Vagina (tissue), 2 donors: ENCODE measurements at regions not wholly inside any gene's neighbourhood (a gene's known extent, or its start where the extent isn't known, plus 50 kb on each side); places are given as distances from the start of the nearest gene placed in this dataset.

Experiments
- DNase-seq, 2 donors: peaks; one replicate each; pipeline ENCODE4 v3.0.0-alpha.2; 2017; ENCODE audit errors: extremely low spot score in 2 of 2
- H3K27ac ChIP-seq: fragments of 200-600 bp; sonication (generic); one replicate; pipeline ENCODE4 v1.5.1; 2019
- H3K27me3 ChIP-seq: fragments of 200-600 bp; sonication (generic); one replicate; pipeline ENCODE4 v1.5.1; 2019
- H3K36me3 ChIP-seq, 2 donors: fragments of 200-600 bp; sonication (generic); one replicate each; pipeline ENCODE4 v1.5.1; 2017 to 2019
- H3K4me1 ChIP-seq: fragments of 200-600 bp; sonication (generic); one replicate; pipeline ENCODE4 v1.5.1; 2019
- H3K4me3 ChIP-seq, 2 donors: fragments of 200-600 bp; sonication (generic); 1 replicate in 1 of 2; 2 replicates in 1 of 2; pipeline ENCODE4 v1.5.1; 2016 to 2019
- H3K9me3 ChIP-seq: fragments of 200-600 bp; sonication (generic); one replicate; pipeline ENCODE4 v1.5.1; 2019
- POLR2A ChIP-seq, 2 donors: fragments of 450-650 bp; IDR thresholded peaks; one replicate each; pipeline ENCODE4 v1.6.1; 2017; ENCODE audit warnings: antibody characterized with exemption in 2 of 2, mild to moderate bottlenecking in 2 of 2, moderate library complexity in 2 of 2
- POLR2AphosphoS5 ChIP-seq, 2 donors: sonication (generic); formaldehyde crosslinking; IDR thresholded peaks; one replicate each; pipeline ENCODE4 v1.9.0; 2017; ENCODE audit warnings: antibody characterized with exemption in 2 of 2, mild to moderate bottlenecking in 2 of 2, low read depth in 1 of 2; ENCODE audit not compliant: insufficient read depth in 1 of 2
- intact Hi-C: fragments of 100-400 bp; cut with DNase I; formaldehyde crosslinking; loops from one replicate; pipeline ENCODE4 v1.15.1; 2023
- TF ChIP-seq, protein P1 (sequence below), 3 experiments: fragments of 450-650 bp in 2 of 3; fragments of 200-600 bp in 1 of 3; sonication (generic) in 1 of 3; IDR thresholded peaks; one replicate each; pipeline ENCODE4 v1.5.1; 2017 to 2019; ENCODE audit warnings: antibody characterized with exemption in 3 of 3, mild to moderate bottlenecking in 2 of 3, moderate library complexity in 2 of 3

DNA sequence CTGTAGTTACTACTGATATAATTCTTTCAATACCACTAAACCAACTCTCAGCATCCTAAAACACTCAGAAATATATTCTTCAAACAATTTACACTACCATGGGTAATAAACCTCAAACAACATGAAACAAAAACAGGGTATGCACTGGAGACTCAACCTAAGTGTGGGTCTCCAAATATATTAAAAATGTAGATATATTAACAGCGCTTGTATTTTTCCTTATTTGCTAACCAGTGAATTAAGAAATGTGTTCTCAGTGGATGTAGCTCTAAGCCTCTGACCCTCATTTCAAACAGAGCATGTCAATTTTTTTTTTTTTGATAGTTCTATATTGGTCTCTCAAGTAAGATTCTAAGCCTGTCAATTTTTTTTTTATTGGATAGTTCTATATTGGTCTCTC lies 778.5 kb upstream of the CDH10 start:
- Histone ChIP-seq H3K4me3 (no peak overlapping the region), H3K9me3 (no peaks in the 10 kb centered on the region), H3K27ac (no peak overlapping the region), H3K27me3 (no peaks in the 10 kb centered on the region), H3K4me1 (no peaks in the 10 kb centered on the region), H3K36me3 (no peaks in the 10 kb centered on the region)
- no peak for TF ChIP-seq POLR2AphosphoS5 (IDR thresholded peaks at IDR 0.05; ENCODE audit: insufficient read depth in 1 of 2, low read depth in 1 of 2)
- TF ChIP-seq POLR2A (IDR thresholded peaks at IDR 0.05), result no peak
- TF ChIP-seq, protein P1, sequence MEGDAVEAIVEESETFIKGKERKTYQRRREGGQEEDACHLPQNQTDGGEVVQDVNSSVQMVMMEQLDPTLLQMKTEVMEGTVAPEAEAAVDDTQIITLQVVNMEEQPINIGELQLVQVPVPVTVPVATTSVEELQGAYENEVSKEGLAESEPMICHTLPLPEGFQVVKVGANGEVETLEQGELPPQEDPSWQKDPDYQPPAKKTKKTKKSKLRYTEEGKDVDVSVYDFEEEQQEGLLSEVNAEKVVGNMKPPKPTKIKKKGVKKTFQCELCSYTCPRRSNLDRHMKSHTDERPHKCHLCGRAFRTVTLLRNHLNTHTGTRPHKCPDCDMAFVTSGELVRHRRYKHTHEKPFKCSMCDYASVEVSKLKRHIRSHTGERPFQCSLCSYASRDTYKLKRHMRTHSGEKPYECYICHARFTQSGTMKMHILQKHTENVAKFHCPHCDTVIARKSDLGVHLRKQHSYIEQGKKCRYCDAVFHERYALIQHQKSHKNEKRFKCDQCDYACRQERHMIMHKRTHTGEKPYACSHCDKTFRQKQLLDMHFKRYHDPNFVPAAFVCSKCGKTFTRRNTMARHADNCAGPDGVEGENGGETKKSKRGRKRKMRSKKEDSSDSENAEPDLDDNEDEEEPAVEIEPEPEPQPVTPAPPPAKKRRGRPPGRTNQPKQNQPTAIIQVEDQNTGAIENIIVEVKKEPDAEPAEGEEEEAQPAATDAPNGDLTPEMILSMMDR (IDR thresholded peaks at IDR 0.05), result no peak
- no peak for DNase-seq
- intact Hi-C loops, result no loop called here

DNA sequence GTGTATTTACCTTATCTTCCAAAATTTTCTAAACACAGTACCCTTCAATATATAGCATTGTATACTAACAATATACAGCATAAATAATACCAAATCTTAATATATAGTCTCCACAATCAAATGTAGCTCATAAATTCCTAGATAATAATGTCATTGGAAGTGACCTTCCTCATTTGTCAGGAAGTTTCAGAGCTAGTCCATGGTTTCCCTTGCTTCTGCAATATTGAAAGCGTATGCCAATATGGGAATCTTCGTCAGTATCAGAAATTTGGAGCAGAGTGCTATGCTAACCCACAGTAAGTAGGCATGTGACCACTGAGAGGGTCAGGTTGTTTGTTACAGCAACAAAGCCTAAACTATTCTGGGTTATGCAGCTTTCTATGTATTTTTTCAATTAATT lies 774.9 kb upstream of the CDH10 start:
- intact Hi-C loops, result no loop called here
- DNase-seq, result no peak
- H3K4me1 ChIP-seq, result no peaks in the 10 kb centered on the region
- H3K36me3 ChIP-seq, result no peaks in the 10 kb centered on the region
- TF ChIP-seq POLR2A (IDR thresholded peaks at IDR 0.05), result no peak
- TF ChIP-seq, protein P1 (IDR thresholded peaks at IDR 0.05), result no peak
- no peak for TF ChIP-seq POLR2AphosphoS5 (IDR thresholded peaks at IDR 0.05; ENCODE audit: insufficient read depth in 1 of 2, low read depth in 1 of 2)
- no peaks in the 10 kb centered on the region for H3K9me3 ChIP-seq
- no peak overlapping the region for H3K27ac ChIP-seq
- no peaks in the 10 kb centered on the region for H3K27me3 ChIP-seq
- no peak overlapping the region for H3K4me3 ChIP-seq

DNA sequence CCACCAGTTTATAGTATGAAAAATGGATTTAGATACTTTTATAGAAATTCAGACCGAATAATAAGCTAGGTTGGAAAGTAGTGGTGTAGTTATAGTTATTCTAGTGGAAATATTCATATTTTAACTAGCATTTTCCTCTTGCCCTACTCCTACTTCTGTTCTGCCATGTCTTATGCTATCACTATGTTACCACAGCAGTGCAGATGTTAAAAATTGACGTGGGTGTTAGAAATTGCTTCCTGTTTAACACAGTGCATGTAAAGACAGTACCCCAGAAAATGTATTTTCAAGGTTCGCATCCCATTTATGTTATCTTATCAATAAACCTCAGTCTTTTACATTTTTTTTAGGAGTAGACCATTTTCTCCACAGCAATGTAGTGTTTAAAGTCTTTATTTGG lies 774.2 kb upstream of the CDH10 start:
- intact Hi-C loops, result no loop called here
- DNase-seq, result no peak
- TF ChIP-seq POLR2A (IDR thresholded peaks at IDR 0.05), result no peak
- no peak for TF ChIP-seq POLR2AphosphoS5 (IDR thresholded peaks at IDR 0.05; ENCODE audit: insufficient read depth in 1 of 2, low read depth in 1 of 2)
- TF ChIP-seq, protein P1 (IDR thresholded peaks at IDR 0.05), result no peak
- H3K36me3 ChIP-seq, result no peaks in the 10 kb centered on the region
- no peaks in the 10 kb centered on the region for H3K9me3 ChIP-seq
- no peaks in the 10 kb centered on the region for H3K4me1 ChIP-seq
- H3K27me3 ChIP-seq, result no peaks in the 10 kb centered on the region
- no peak overlapping the region for H3K27ac ChIP-seq
- no peak overlapping the region for H3K4me3 ChIP-seq

DNA sequence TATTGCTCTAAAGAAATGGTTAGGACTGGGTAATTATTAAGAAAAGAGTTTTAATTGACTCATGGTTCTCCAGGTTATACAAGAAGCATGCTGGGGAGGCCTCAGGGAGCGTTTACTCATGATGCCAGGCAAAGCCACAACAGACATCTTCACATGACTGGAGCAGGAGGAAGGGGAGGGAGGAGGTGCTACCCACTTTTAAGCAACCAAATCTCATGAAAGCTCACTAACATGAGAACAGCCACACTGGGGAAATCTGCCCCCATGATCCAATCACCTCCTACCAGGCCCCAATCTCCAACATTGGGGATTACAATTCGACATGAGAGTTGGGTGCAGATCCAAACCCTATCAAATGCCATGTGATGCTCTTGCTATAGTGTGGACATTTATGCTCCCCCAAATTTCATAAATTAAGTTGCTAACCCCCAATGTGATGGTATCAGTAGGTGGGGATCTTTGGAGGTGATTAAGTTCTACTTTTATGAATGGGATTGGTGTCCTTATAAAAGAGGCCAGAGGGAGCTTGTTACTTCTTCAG lies 773.6 kb upstream of the CDH10 start:
- no peak overlapping the region for H3K4me3 ChIP-seq
- no peaks in the 10 kb centered on the region for H3K27me3 ChIP-seq
- H3K9me3 ChIP-seq, result no peaks in the 10 kb centered on the region
- TF ChIP-seq POLR2A (IDR thresholded peaks at IDR 0.05) (no peak), POLR2AphosphoS5 (IDR thresholded peaks at IDR 0.05; ENCODE audit: insufficient read depth in 1 of 2, low read depth in 1 of 2) (no peak)
- TF ChIP-seq, protein P1 (IDR thresholded peaks at IDR 0.05), result no peak
- no peak for DNase-seq
- intact Hi-C loops, result no loop called here
- no peaks in the 10 kb centered on the region for H3K4me1 ChIP-seq
- H3K36me3 ChIP-seq, result no peaks in the 10 kb centered on the region
- H3K27ac ChIP-seq, result no peak overlapping the region

DNA sequence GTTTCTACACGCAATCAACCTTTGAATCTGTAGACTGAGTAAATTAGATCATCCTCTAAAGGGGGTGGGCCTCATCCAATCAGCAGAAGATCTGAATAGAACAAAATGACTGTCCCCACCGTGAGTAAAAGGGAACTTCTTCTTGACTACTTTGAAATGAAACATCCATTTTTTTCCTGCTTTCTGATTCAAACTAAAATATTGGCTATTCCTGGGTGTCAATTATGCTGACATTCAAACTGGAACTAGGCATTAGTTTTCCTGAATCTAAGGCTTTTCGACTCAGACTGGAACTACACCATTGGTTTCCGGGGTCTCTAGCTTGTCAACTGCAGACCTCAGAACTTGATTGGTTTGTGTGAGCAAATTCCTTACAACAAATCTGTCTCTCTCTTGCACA lies 772.2 kb upstream of the CDH10 start:
- intact Hi-C loops, result no loop called here
- TF ChIP-seq POLR2A (IDR thresholded peaks at IDR 0.05) (no peak), POLR2AphosphoS5 (IDR thresholded peaks at IDR 0.05; ENCODE audit: insufficient read depth in 1 of 2, low read depth in 1 of 2) (no peak)
- TF ChIP-seq, protein P1 (IDR thresholded peaks at IDR 0.05), result no peak

More for the DNA sequence above, 772.2 kb upstream of the CDH10 start:
- Histone ChIP-seq H3K4me1 (no peaks in the 10 kb centered on the region), H3K9me3 (no peaks in the 10 kb centered on the region), H3K4me3 (no peak overlapping the region), H3K36me3 (no peaks in the 10 kb centered on the region), H3K27me3 (no peaks in the 10 kb centered on the region), H3K27ac (no peak overlapping the region)
- DNase-seq, result no peak
